SK-N-SH treated with all-trans-retinoic acid at 6 μM for 48 hours (cell line): ENCODE measurements at regions not wholly inside any gene's neighbourhood (a gene's known extent, or its start where the extent isn't known, plus 50 kb on each side); places are given as distances from the start of the nearest gene placed in this dataset.

ENCODE experiments used
- ATAC-seq: fragments of 200-7000 bp; cut with Tn5 transposase; 3 replicates; pipeline ENCODE4 v1.9.1; 2020; ENCODE audit warnings: mild to moderate bottlenecking, moderate library complexity
- ARNTL ChIP-seq: fragments of 450-650 bp; formaldehyde crosslinking; IDR thresholded peaks from 2 replicates; pipeline ENCODE4 v1.5.0; 2020; ENCODE audit warnings: low read depth, mild to moderate bottlenecking, moderate library complexity, borderline replicate concordance
- BACH2 ChIP-seq: fragments of 250-450 bp; sonication (Bioruptor Pico); IDR thresholded peaks from 2 replicates; pipeline ENCODE4 v1.9.0; 2021; ENCODE audit warnings: mild to moderate bottlenecking, borderline replicate concordance
- CSDC2 ChIP-seq: fragments of 250-450 bp; sonication (Bioruptor Pico); IDR thresholded peaks from 2 replicates; pipeline ENCODE4 v1.5.0; 2020; ENCODE audit warnings: mild to moderate bottlenecking, moderate library complexity
- ESRRG ChIP-seq: fragments of 250-450 bp; sonication (Bioruptor Pico); IDR thresholded peaks from 2 replicates; pipeline ENCODE4 v1.6.1; 2021; ENCODE audit warnings: mild to moderate bottlenecking
- GLIS3 ChIP-seq: fragments of 250-450 bp; sonication (Bioruptor Pico); IDR thresholded peaks from 2 replicates; pipeline ENCODE4 v1.5.0; 2020; ENCODE audit warnings: mild to moderate bottlenecking, moderate library complexity
- ISL1 ChIP-seq: fragments of 250-450 bp; sonication (Bioruptor Pico); IDR thresholded peaks from 2 replicates; pipeline ENCODE4 v2.1.2; 2022; ENCODE audit warnings: mild to moderate bottlenecking, moderate library complexity
- PPARA ChIP-seq: fragments of 250-450 bp; sonication (Bioruptor Pico); IDR thresholded peaks from 2 replicates; pipeline ENCODE4 v1.5.0; 2020; ENCODE audit warnings: mild to moderate bottlenecking, borderline replicate concordance
- RARB ChIP-seq: fragments of 250-450 bp; sonication (Bioruptor Pico); IDR thresholded peaks from 2 replicates; pipeline ENCODE4 v1.8.0; 2021; ENCODE audit warnings: mild to moderate bottlenecking, moderate library complexity
- SNAI2 ChIP-seq: fragments of 250-450 bp; sonication (Bioruptor Pico); IDR thresholded peaks from 2 replicates; pipeline ENCODE4 v1.5.0; 2020; ENCODE audit warnings: mild to moderate bottlenecking, moderate library complexity
- TCF4 ChIP-seq: fragments of 250-450 bp; sonication (Bioruptor Pico); IDR thresholded peaks from 2 replicates; pipeline ENCODE4 v1.8.0; 2021; ENCODE audit warnings: mild to moderate bottlenecking, moderate library complexity, borderline replicate concordance
- TOX ChIP-seq: fragments of 250-450 bp; sonication (Bioruptor Pico); IDR thresholded peaks from 2 replicates; pipeline ENCODE4 v1.8.0; 2021; ENCODE audit warnings: mild to moderate bottlenecking, moderate library complexity, borderline replicate concordance
- ZC3H10 ChIP-seq: fragments of 250-450 bp; sonication (Bioruptor Pico); IDR thresholded peaks from 2 replicates; pipeline ENCODE4 v1.5.1; 2021; ENCODE audit warnings: mild to moderate bottlenecking, moderate library complexity
- ZFP3 ChIP-seq: fragments of 250-450 bp; sonication (Bioruptor Pico); IDR thresholded peaks from 2 replicates; pipeline ENCODE4 v1.5.0; 2020; ENCODE audit warnings: mild to moderate bottlenecking, moderate library complexity
- ZFP30 ChIP-seq: fragments of 450-650 bp; formaldehyde crosslinking; IDR thresholded peaks from 2 replicates; pipeline ENCODE4 v1.5.0; 2022; ENCODE audit warnings: mild to moderate bottlenecking, moderate library complexity
- ZNF565 ChIP-seq: fragments of 450-650 bp; formaldehyde crosslinking; conservative IDR thresholded peaks from 2 replicates; pipeline ENCODE4 v1.5.0; 2020; ENCODE audit warnings: low read depth, mild to moderate bottlenecking, moderate library complexity
- ZNF70 ChIP-seq: fragments of 450-650 bp; formaldehyde crosslinking; IDR thresholded peaks from 2 replicates; pipeline ENCODE4 v1.5.0; 2020; ENCODE audit warnings: mild to moderate bottlenecking, moderate library complexity
- ZNF8 ChIP-seq: fragments of 450-650 bp; formaldehyde crosslinking; IDR thresholded peaks from 2 replicates; pipeline ENCODE4 v1.5.0; 2020; ENCODE audit warnings: mild to moderate bottlenecking, moderate library complexity
- TF ChIP-seq, protein P1 (sequence below): fragments of 250-450 bp; sonication (Bioruptor Pico); IDR thresholded peaks from 2 replicates; pipeline ENCODE4 v1.8.0; 2020; ENCODE audit warnings: mild to moderate bottlenecking, moderate library complexity, borderline replicate concordance
- TF ChIP-seq, protein P2 (sequence below): fragments of 250-450 bp; sonication (Bioruptor Pico); IDR thresholded peaks from 2 replicates; pipeline ENCODE4 v1.8.0; 2021; ENCODE audit warnings: low read depth, mild to moderate bottlenecking, moderate library complexity, borderline replicate concordance
- TF ChIP-seq, protein P3 (sequence below): fragments of 250-450 bp; sonication (Bioruptor Pico); IDR thresholded peaks from 2 replicates; pipeline ENCODE4 v1.5.1; 2020; ENCODE audit warnings: low read depth, mild to moderate bottlenecking, moderate library complexity
- TF ChIP-seq, protein P4 (sequence below): fragments of 250-450 bp; sonication (Bioruptor Pico); IDR thresholded peaks from 2 replicates; pipeline ENCODE4 v1.5.1; 2021; ENCODE audit warnings: mild to moderate bottlenecking, moderate library complexity
- TF ChIP-seq, protein P5 (sequence below): fragments of 250-450 bp; sonication (Bioruptor Pico); IDR thresholded peaks from 2 replicates; pipeline ENCODE4 v1.5.0; 2020; ENCODE audit warnings: mild to moderate bottlenecking, moderate library complexity

DNA sequence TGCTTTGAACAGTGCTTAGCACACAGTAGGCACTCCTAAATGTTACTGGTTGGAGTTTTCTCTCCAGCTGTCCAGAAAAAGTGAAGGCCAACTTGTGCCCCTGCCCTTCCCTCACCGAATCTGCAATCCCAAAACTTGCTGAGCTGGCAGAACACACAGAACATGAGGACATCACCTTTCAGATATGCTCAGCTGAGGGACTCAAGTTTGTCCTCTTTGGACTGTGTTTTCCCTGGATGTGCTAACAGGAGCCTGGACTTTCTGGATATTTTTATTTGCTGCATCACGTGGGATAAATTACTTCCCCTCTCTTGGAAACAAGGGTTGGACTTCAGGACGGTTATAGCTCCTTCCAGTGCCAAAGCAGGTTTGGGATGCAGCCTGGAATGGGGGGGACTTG lies 59.5 kb upstream of the SMAD6 start:
- no peak for ATAC-seq
- no peak for TF ChIP-seq ESRRG (CRISPR knock-in tag)
- TF ChIP-seq, protein P1, sequence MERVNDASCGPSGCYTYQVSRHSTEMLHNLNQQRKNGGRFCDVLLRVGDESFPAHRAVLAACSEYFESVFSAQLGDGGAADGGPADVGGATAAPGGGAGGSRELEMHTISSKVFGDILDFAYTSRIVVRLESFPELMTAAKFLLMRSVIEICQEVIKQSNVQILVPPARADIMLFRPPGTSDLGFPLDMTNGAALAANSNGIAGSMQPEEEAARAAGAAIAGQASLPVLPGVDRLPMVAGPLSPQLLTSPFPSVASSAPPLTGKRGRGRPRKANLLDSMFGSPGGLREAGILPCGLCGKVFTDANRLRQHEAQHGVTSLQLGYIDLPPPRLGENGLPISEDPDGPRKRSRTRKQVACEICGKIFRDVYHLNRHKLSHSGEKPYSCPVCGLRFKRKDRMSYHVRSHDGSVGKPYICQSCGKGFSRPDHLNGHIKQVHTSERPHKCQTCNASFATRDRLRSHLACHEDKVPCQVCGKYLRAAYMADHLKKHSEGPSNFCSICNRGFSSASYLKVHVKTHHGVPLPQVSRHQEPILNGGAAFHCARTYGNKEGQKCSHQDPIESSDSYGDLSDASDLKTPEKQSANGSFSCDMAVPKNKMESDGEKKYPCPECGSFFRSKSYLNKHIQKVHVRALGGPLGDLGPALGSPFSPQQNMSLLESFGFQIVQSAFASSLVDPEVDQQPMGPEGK (CRISPR knock-in tag) = no peak
- no peak for TF ChIP-seq ZNF70 (CRISPR knock-in tag)
- no peak for TF ChIP-seq ZFP30 (CRISPR knock-in tag)
- TF ChIP-seq ZNF8 (CRISPR knock-in tag) = no peak
- TF ChIP-seq, protein P2, sequence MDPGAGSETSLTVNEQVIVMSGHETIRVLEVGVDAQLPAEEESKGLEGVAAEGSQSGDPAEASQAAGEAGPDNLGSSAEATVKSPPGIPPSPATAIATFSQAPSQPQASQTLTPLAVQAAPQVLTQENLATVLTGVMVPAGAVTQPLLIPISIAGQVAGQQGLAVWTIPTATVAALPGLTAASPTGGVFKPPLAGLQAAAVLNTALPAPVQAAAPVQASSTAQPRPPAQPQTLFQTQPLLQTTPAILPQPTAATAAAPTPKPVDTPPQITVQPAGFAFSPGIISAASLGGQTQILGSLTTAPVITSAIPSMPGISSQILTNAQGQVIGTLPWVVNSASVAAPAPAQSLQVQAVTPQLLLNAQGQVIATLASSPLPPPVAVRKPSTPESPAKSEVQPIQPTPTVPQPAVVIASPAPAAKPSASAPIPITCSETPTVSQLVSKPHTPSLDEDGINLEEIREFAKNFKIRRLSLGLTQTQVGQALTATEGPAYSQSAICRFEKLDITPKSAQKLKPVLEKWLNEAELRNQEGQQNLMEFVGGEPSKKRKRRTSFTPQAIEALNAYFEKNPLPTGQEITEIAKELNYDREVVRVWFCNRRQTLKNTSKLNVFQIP = no peak
- no peak for TF ChIP-seq RARB (CRISPR knock-in tag)
- TF ChIP-seq BACH2 (CRISPR knock-in tag) = no peak
- TF ChIP-seq ZNF565 (CRISPR knock-in tag) = no peak
- no peak for TF ChIP-seq ISL1
- TF ChIP-seq, protein P3, sequence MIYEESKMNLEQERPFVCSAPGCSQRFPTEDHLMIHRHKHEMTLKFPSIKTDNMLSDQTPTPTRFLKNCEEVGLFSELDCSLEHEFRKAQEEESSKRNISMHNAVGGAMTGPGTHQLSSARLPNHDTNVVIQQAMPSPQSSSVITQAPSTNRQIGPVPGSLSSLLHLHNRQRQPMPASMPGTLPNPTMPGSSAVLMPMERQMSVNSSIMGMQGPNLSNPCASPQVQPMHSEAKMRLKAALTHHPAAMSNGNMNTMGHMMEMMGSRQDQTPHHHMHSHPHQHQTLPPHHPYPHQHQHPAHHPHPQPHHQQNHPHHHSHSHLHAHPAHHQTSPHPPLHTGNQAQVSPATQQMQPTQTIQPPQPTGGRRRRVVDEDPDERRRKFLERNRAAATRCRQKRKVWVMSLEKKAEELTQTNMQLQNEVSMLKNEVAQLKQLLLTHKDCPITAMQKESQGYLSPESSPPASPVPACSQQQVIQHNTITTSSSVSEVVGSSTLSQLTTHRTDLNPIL (CRISPR knock-in tag) = no peak
- TF ChIP-seq ZC3H10 (CRISPR knock-in tag) = no peak
- TF ChIP-seq PPARA (CRISPR knock-in tag) = no peak

DNA sequence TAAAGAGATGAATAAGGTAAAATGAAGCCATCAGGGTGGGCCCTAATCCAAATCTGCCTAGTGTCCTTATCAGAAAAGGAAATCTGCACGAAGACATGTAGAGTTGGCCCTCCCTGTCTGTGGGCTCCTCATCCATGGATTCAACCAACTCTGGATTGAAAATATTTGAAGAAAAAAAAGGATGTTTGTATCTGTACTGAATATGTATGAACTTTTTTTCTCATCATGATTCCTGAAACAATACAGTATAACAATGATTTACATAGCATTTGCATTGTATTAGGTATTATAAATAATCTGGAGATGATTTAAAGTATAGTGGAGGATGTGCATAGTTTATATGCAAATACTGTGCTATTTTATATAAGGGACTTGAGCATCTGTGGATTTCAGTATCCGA lies 59.0 kb upstream of the SMAD6 start:
- no peak for ATAC-seq
- TF ChIP-seq ESRRG (CRISPR knock-in tag) (no peak), ZC3H10 (CRISPR knock-in tag) (no peak), ZNF70 (CRISPR knock-in tag) (no peak), BACH2 (CRISPR knock-in tag) (no peak), ZFP3 (no peak), SNAI2 (CRISPR knock-in tag) (no peak)
- TF ChIP-seq, all 23 proteins: peak for 0

DNA sequence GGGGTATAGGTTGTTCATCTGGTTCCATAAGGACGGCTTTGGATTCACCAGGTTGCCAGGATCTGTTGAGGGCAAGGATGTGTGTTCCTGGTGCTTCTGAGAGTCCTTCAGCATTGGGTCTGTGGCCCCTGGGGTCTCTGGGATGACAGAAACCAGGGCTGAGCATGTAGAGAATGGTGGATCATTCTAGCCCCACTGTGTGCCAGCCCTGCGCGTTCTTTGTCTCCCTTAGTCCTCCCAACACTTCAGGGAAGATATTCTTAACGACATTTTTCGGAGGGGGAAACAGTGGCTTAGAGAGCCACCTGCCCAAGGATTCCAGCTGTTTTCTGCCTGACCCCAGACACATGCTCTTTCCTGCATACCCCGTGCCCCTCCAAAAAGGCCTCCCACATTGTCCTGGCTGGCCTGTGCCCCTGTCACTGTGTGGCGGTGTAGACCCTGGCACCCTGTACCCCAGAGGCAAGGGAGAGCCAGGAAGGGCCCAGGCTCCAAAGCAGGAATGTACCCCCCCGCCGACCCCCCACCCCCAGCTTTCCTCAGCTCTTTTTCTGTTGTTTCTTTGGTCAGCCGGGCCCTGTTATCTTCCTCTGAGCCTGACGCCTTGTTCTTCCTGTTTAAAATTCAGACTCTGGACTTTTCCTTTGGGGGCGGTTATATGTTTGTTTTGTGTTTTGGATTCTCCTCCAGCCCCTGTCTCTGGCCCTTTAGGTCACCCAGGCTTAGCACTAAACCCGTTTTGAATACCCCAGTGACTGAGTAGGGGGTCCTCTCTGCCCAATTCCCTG lies 57.8 kb upstream of the SMAD6 start:
- TF ChIP-seq BACH2 (CRISPR knock-in tag) (no peak), RARB (CRISPR knock-in tag) (no peak), GLIS3 (CRISPR knock-in tag) (no peak), TCF4 (CRISPR knock-in tag) (no peak), ARNTL (CRISPR knock-in tag) (no peak), ZC3H10 (CRISPR knock-in tag) (no peak), ZFP3 (no peak), TOX (CRISPR knock-in tag) (no peak), ZNF8 (CRISPR knock-in tag) (no peak), CSDC2 (CRISPR knock-in tag) (no peak), ZNF565 (CRISPR knock-in tag) (no peak), SNAI2 (CRISPR knock-in tag) (no peak), ZNF70 (CRISPR knock-in tag) (no peak)
- TF ChIP-seq, protein P3 (CRISPR knock-in tag) = no peak
- TF ChIP-seq, protein P4, sequence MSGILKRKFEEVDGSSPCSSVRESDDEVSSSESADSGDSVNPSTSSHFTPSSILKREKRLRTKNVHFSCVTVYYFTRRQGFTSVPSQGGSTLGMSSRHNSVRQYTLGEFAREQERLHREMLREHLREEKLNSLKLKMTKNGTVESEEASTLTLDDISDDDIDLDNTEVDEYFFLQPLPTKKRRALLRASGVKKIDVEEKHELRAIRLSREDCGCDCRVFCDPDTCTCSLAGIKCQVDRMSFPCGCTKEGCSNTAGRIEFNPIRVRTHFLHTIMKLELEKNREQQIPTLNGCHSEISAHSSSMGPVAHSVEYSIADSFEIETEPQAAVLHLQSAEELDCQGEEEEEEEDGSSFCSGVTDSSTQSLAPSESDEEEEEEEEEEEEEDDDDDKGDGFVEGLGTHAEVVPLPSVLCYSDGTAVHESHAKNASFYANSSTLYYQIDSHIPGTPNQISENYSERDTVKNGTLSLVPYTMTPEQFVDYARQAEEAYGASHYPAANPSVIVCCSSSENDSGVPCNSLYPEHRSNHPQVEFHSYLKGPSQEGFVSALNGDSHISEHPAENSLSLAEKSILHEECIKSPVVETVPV (CRISPR knock-in tag) = no peak
- TF ChIP-seq, protein P1 (CRISPR knock-in tag) = no peak
- TF ChIP-seq, protein P2 = no peak
- TF ChIP-seq, protein P5, sequence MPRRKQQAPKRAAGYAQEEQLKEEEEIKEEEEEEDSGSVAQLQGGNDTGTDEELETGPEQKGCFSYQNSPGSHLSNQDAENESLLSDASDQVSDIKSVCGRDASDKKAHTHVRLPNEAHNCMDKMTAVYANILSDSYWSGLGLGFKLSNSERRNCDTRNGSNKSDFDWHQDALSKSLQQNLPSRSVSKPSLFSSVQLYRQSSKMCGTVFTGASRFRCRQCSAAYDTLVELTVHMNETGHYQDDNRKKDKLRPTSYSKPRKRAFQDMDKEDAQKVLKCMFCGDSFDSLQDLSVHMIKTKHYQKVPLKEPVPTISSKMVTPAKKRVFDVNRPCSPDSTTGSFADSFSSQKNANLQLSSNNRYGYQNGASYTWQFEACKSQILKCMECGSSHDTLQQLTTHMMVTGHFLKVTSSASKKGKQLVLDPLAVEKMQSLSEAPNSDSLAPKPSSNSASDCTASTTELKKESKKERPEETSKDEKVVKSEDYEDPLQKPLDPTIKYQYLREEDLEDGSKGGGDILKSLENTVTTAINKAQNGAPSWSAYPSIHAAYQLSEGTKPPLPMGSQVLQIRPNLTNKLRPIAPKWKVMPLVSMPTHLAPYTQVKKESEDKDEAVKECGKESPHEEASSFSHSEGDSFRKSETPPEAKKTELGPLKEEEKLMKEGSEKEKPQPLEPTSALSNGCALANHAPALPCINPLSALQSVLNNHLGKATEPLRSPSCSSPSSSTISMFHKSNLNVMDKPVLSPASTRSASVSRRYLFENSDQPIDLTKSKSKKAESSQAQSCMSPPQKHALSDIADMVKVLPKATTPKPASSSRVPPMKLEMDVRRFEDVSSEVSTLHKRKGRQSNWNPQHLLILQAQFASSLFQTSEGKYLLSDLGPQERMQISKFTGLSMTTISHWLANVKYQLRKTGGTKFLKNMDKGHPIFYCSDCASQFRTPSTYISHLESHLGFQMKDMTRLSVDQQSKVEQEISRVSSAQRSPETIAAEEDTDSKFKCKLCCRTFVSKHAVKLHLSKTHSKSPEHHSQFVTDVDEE (CRISPR knock-in tag) = no peak
- no peak for ATAC-seq
